Stomach (tissue), 8 donors: ENCODE measurements at regions not wholly inside any gene's neighbourhood (a gene's known extent, or its start where the extent isn't known, plus 50 kb on each side); places are given as distances from the start of the nearest gene placed in this dataset.

Source experiments
- DNase-seq, 2 donors: peaks; one replicate each; pipeline versions ENCODE4 v3.0.0 to v3.0.0-alpha.2; 2013 to 2019
- H3K27ac ChIP-seq, 5 donors: fragments of 200-600 bp in 4 of 5; sonication (generic) in 4 of 5; one replicate each; pipeline ENCODE4 v1.5.1; 2013 to 2019; ENCODE audit warnings: mild to moderate bottlenecking in 1 of 5, moderate library complexity in 1 of 5
- H3K27me3 ChIP-seq, 3 donors: fragments of 200-600 bp; sonication (generic); one replicate each; pipeline ENCODE4 v1.5.1; 2017 to 2019; ENCODE audit warnings: mixed run types in 1 of 3
- H3K36me3 ChIP-seq, 4 donors: fragments of 200-600 bp; sonication (generic); 1 replicate in 3 of 4; 2 replicates in 1 of 4; pipeline ENCODE4 v1.5.1; 2016 to 2019
- H3K4me1 ChIP-seq, 4 donors: fragments of 200-600 bp; sonication (generic); one replicate each; pipeline ENCODE4 v1.5.1; 2016 to 2019
- H3K4me3 ChIP-seq, 4 donors: fragments of 200-600 bp; sonication (generic) in 3 of 4; one replicate each; pipeline ENCODE4 v1.5.1; 2016 to 2019; ENCODE audit warnings: mild to moderate bottlenecking in 1 of 4
- H3K9me3 ChIP-seq, 4 donors: fragments of 200-600 bp; sonication (generic); one replicate each; pipeline ENCODE4 v1.5.1; 2016 to 2019
- CTCF ChIP-seq, 7 experiments: fragments of 450-650 bp in 4 of 7; fragments of 200-600 bp in 3 of 7; sonication (generic) in 3 of 7; IDR thresholded peaks; one replicate each; pipeline ENCODE4 v1.5.1; 2016 to 2019; ENCODE audit warnings: antibody characterized with exemption in 7 of 7, control low read depth in 2 of 7, mild to moderate bottlenecking in 1 of 7
- EP300 ChIP-seq: sonication (generic); formaldehyde crosslinking; IDR thresholded peaks from one replicate; pipeline ENCODE4 v1.6.1; 2017; ENCODE audit warnings: antibody characterized with exemption
- POLR2A ChIP-seq, 4 donors: fragments of 450-650 bp; IDR thresholded peaks; one replicate each; pipeline ENCODE4 v1.6.1; 2016; ENCODE audit warnings: antibody characterized with exemption in 4 of 4, control low read depth in 2 of 4, mild to moderate bottlenecking in 1 of 4, moderate library complexity in 1 of 4
- POLR2AphosphoS5 ChIP-seq, 3 donors: sonication (generic); formaldehyde crosslinking; IDR thresholded peaks; one replicate each; pipeline ENCODE4 v1.6.1; 2016; ENCODE audit warnings: antibody characterized with exemption in 3 of 3
- WGBS, 5 donors: extraction: QIAGEN DNeasy Blood & Tissue Kit in 3 of 5; methylation state at CpG; one replicate each; pipeline versions ENCODE4 v1.1.5 to v1.1.7; 2013 to 2018; 5-methylcytosine and 5-hydroxymethylcytosine counted together
- intact Hi-C: fragments of 100-400 bp; cut with DNase I; formaldehyde crosslinking; loops from one replicate; pipeline ENCODE4 v1.15.1; 2023; ENCODE audit warnings: low total_unique reads
- donor health status: healthy with polysubstance abuse.
- donor health status: Bipolar disorder and iron deficiency.
- donor health status: healthy.

GRCh38 chr17:73942703-73943415 is 260.6 kb upstream of the RPL38 start:
- peaks cover 0 to 59% (median 8%) of the 10 kb centered on the region in 3 donors for H3K27me3 ChIP-seq
- H3K27ac ChIP-seq = no peak overlapping the region
- peaks cover 0 to 2% (median 1%) of the 10 kb centered on the region in 4 donors for H3K9me3 ChIP-seq
- H3K36me3 ChIP-seq = no peaks in the 10 kb centered on the region
- no peak for TF ChIP-seq POLR2AphosphoS5 (IDR thresholded peaks at IDR 0.05)
- TF ChIP-seq POLR2A (IDR thresholded peaks at IDR 0.05) = no peak
- no peak for TF ChIP-seq EP300
- no peak for TF ChIP-seq CTCF (IDR thresholded peaks at IDR 0.05)
- 87 to 91% (median 89%) methylated on average over 7 of the region's 7 CpGs for WGBS, 5 donors
- H3K4me1 ChIP-seq = no peaks in the 10 kb centered on the region
- no peak overlapping the region for H3K4me3 ChIP-seq
- DNase-seq = no peak
- intact Hi-C loops = no loop called here

GRCh38 chr17:73943416-73944110 is 259.9 kb upstream of the RPL38 start:
- no peaks in the 10 kb centered on the region for H3K4me1 ChIP-seq
- TF ChIP-seq POLR2AphosphoS5 (IDR thresholded peaks at IDR 0.05) = no peak
- peaks cover 0 to 65% (median 8%) of the 10 kb centered on the region in 3 donors for H3K27me3 ChIP-seq
- intact Hi-C loops = no loop called here
- peaks cover 0 to 7% (median 5%) of the 10 kb centered on the region in 4 donors for H3K9me3 ChIP-seq
- 53 to 66% (median 63%) methylated on average over 6 to 7 of the region's 7 CpGs for WGBS, 5 donors
- H3K4me3 ChIP-seq = no peak overlapping the region
- no peak overlapping the region for H3K27ac ChIP-seq
- H3K36me3 ChIP-seq = no peaks in the 10 kb centered on the region
- no peak for DNase-seq

DNA sequence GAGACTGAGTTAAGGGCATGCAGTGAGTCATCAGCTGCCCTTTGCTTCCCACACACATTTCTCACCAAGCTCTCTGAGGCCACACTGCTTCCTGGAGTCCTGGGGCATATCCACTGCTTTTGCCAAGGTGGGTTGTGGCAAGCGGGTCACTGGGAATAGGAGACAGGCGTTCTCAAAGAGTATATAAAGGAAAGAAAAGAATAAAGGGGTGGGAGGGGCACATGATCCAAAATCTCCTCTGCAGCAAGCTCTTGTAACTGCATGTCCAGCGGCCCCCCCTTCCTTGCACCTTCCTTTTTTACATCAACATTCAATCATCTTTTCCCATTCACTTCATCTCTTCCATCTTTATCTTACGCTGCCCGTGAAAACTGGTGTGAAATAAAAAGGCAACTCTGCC is 259.1 kb upstream of the RPL38 start:
- H3K4me3 ChIP-seq = no peak overlapping the region
- TF ChIP-seq POLR2AphosphoS5 (IDR thresholded peaks at IDR 0.05) = no peak
- intact Hi-C loops = no loop called here
- H3K27ac ChIP-seq = no peak overlapping the region
- peaks cover 0 to 73% (median 8%) of the 10 kb centered on the region in 3 donors for H3K27me3 ChIP-seq
- no peaks in the 10 kb centered on the region for H3K36me3 ChIP-seq
- H3K4me1 ChIP-seq = no peaks in the 10 kb centered on the region
- peaks cover 0 to 7% (median 5%) of the 10 kb centered on the region in 4 donors for H3K9me3 ChIP-seq
- WGBS, 5 donors = 75 to 88% (median 85%) methylated on average over 5 of the region's 5 CpGs
- no peak for DNase-seq

GRCh38 chr17:73947281-73947965 is 256.1 kb upstream of the RPL38 start:
- DNase-seq = no peak
- TF ChIP-seq CTCF (IDR thresholded peaks at IDR 0.05) (no peak), POLR2AphosphoS5 (IDR thresholded peaks at IDR 0.05) (no peak), EP300 (no peak), POLR2A (IDR thresholded peaks at IDR 0.05) (no peak)
- Histone ChIP-seq H3K27me3 (peaks cover 0 to 82% (median 30%) of the 10 kb centered on the region in 3 donors), H3K4me3 (no peak overlapping the region), H3K36me3 (no peaks in the 10 kb centered on the region), H3K4me1 (peaks cover 4 to 8% (median 6%) of the 10 kb centered on the region in 4 donors), H3K9me3 (peaks cover 0 to 7% (median 5%) of the 10 kb centered on the region in 4 donors), H3K27ac (no peak overlapping the region)
- intact Hi-C loops = no loop called here
- 83 to 87% (median 85%) methylated on average over 13 of the region's 13 CpGs for WGBS, 5 donors

GRCh38 chr17:73947966-73948355 is 255.5 kb upstream of the RPL38 start:
- no peak overlapping the region for H3K4me3 ChIP-seq
- no peak overlapping the region for H3K27ac ChIP-seq
- H3K27me3 ChIP-seq = peaks cover 0 to 82% (median 35%) of the 10 kb centered on the region in 3 donors
- peaks cover 9 to 13% (median 12%) of the 10 kb centered on the region in 4 donors for H3K4me1 ChIP-seq
- WGBS, 5 donors = 82 to 93% (median 91%) methylated on average over 4 of the region's 4 CpGs
- TF ChIP-seq POLR2A (IDR thresholded peaks at IDR 0.05) (no peak), EP300 (no peak), POLR2AphosphoS5 (IDR thresholded peaks at IDR 0.05) (no peak), CTCF (IDR thresholded peaks at IDR 0.05) (no peak)
- no peaks in the 10 kb centered on the region for H3K36me3 ChIP-seq
- DNase-seq = no peak
- intact Hi-C loops = no loop called here
- H3K9me3 ChIP-seq = peaks cover 0 to 7% (median 5%) of the 10 kb centered on the region in 4 donors
